Endothelial cell of umbilical vein (primary cell): ENCODE measurements at regions not wholly inside any gene's neighbourhood (a gene's known extent, or its start where the extent isn't known, plus 50 kb on each side); places are given as distances from the start of the nearest gene placed in this dataset.
A peak's percentile ranks its signal among the peaks of the same experiment; 100 is the strongest.

ENCODE experiments used
- BruUV-seq: library from RNA; stranded (reverse); fragments of 400-500 nt; replicated peaks from 2 replicates; lab custom pipeline; 2021; lab: Mats Ljungman, UMichigan
- CTCF ChIA-PET: fragments of 300-600, 350-600 bp; sonication (Branson Sonifier 250); formaldehyde crosslinking; loops from one replicate; lab custom pipeline; 2021; ENCODE audit warnings: antibody characterized with exemption, inconsistent platforms; lab: Charles Lee
- POLR2A ChIA-PET: fragments of 300-600, 350-600 bp; sonication (Branson Sonifier 250); formaldehyde crosslinking; loops from one replicate; lab custom pipeline; 2021; ENCODE audit warnings: antibody characterized with exemption, inconsistent platforms; lab: Charles Lee
- DNase-seq: peaks from one replicate; pipeline ENCODE4 v3.0.0-alpha.2; 2011; ENCODE audit warnings: low read depth, low spot score
- FAIRE-seq: peaks from 2 replicates; lab custom pipeline; 2011; peaks lifted over from hg19 to GRCh38; lab: Jason Lieb, UNC
- H2AFZ ChIP-seq: 2 replicates; pipeline ENCODE4 v1.6.0; 2012; ENCODE audit warnings: low read depth, low read length, control low read depth, inconsistent platforms
- H3K27ac ChIP-seq: 2 replicates; pipeline ENCODE4 v1.5.1; 2011; ENCODE audit warnings: low read depth, mild to moderate bottlenecking, control low read depth, low read length, moderate library complexity; ENCODE audit not compliant: insufficient read depth
- H3K27me3 ChIP-seq, 2 experiments: 2 replicates each; pipeline versions ENCODE4 v1.6.0 to v1.6.1; 2011; ENCODE audit warnings: low read length in 2 of 2, mixed read lengths in 1 of 2; ENCODE audit not compliant: control insufficient read depth in 2 of 2, insufficient read depth in 2 of 2
- H3K36me3 ChIP-seq, 2 experiments: 2 replicates in 1 of 2; 3 replicates in 1 of 2; pipeline ENCODE4 v1.5.1; 2011; ENCODE audit warnings: low read length in 2 of 2, mild to moderate bottlenecking in 1 of 2, moderate library complexity in 1 of 2; ENCODE audit not compliant: control insufficient read depth in 2 of 2, insufficient read depth in 2 of 2; ENCODE audit errors: extremely low read depth in 1 of 2
- H3K4me1 ChIP-seq: 3 replicates; pipeline ENCODE4 v1.5.1; 2011; ENCODE audit warnings: mild to moderate bottlenecking, low read length; ENCODE audit not compliant: control insufficient read depth, insufficient read depth; ENCODE audit errors: extremely low read depth
- H3K4me2 ChIP-seq: 2 replicates; pipeline ENCODE4 v1.6.1; 2011; ENCODE audit warnings: low read length, control low read depth, mixed read lengths; ENCODE audit not compliant: insufficient read depth
- H3K4me3 ChIP-seq, 3 experiments: fragments of 200-600 bp in 1 of 3; sonication (generic), shearing (Covaris generic) in 1 of 3; replicated peaks in 1 of 3; 2 replicates each; pipeline ENCODE4 v1.5.1; 2011 to 2016; ENCODE audit warnings: control low read depth in 3 of 3, low read length in 3 of 3, mild to moderate bottlenecking in 2 of 3, inconsistent platforms in 1 of 3, low read depth in 1 of 3, moderate library complexity in 1 of 3; ENCODE audit not compliant: insufficient read depth in 1 of 3
- H3K79me2 ChIP-seq: 2 replicates; pipeline ENCODE4 v1.6.0; 2012; ENCODE audit warnings: low read length, inconsistent platforms; ENCODE audit not compliant: control insufficient read depth, insufficient read depth
- H3K9ac ChIP-seq: replicated peaks from 2 replicates; pipeline ENCODE3; 2011; ENCODE audit warnings: low read length, control low read depth; ENCODE audit not compliant: insufficient read depth; ENCODE audit errors: extremely low read depth
- H3K9me1 ChIP-seq: replicated peaks from 3 replicates; pipeline ENCODE4 v1.6.0; 2011; ENCODE audit warnings: mild to moderate bottlenecking, low read length; ENCODE audit not compliant: control insufficient read depth, insufficient read depth; ENCODE audit errors: extremely low read depth
- H3K9me3 ChIP-seq: replicated peaks from 2 replicates; pipeline ENCODE4 v1.5.1; 2012; ENCODE audit warnings: low read length, inconsistent platforms; ENCODE audit not compliant: control insufficient read depth, insufficient read depth
- H4K20me1 ChIP-seq: replicated peaks from 2 replicates; pipeline ENCODE3; 2011; ENCODE audit warnings: mild to moderate bottlenecking, low read length; ENCODE audit not compliant: control insufficient read depth, insufficient read depth; ENCODE audit errors: extremely low read depth
- EZH2 ChIP-seq: IDR thresholded peaks from 2 replicates; pipeline ENCODE4 v1.6.1; 2012; ENCODE audit warnings: borderline replicate concordance, low read depth, mild to moderate bottlenecking, moderate library complexity, low read length, inconsistent platforms; ENCODE audit not compliant: severe bottlenecking
- FOS ChIP-seq: IDR thresholded peaks from 2 replicates; pipeline ENCODE4 v1.6.1; 2011; ENCODE audit warnings: mild to moderate bottlenecking, low read length, moderate library complexity, borderline replicate concordance; ENCODE audit not compliant: insufficient read depth
- GATA2 ChIP-seq: IDR thresholded peaks from 2 replicates; pipeline ENCODE4 v1.7.0; 2011; ENCODE audit warnings: low read depth, mild to moderate bottlenecking, moderate library complexity, mixed read lengths, low read length; ENCODE audit not compliant: insufficient read length, insufficient read depth
- JUN ChIP-seq: IDR thresholded peaks from 2 replicates; pipeline ENCODE4 v1.6.1; 2011; ENCODE audit warnings: borderline replicate concordance, low read depth; ENCODE audit not compliant: insufficient read length, insufficient read depth
- MYC ChIP-seq: IDR thresholded peaks from one replicate; pipeline ENCODE4 v1.6.1; 2011; ENCODE audit warnings: mild to moderate bottlenecking, low read depth, low read length
- POLR2A ChIP-seq: IDR thresholded peaks from 2 replicates; pipeline ENCODE4 v1.6.1; 2012; ENCODE audit warnings: low read depth, mild to moderate bottlenecking, control low read depth, low read length
- POLR2AphosphoS5 ChIP-seq: IDR thresholded peaks from 2 replicates; pipeline ENCODE4 v1.6.1; 2012; ENCODE audit warnings: low read depth, mild to moderate bottlenecking, control low read depth, low read length, moderate library complexity; ENCODE audit not compliant: insufficient read depth
- dilution Hi-C: fragments of 300-500 bp; cut with MboI; formaldehyde crosslinking; loops from one replicate; pipeline ENCODE4 v1.15.0; 2019; ENCODE audit warnings: low sequenced_read_pairs; ENCODE audit not compliant: extremely low pct_ligation_motif_present
- intact Hi-C: fragments of 100-400 bp; cut with micrococcal nuclease; formaldehyde crosslinking; loops from one replicate; pipeline ENCODE4 v1.10.0; 2022
- TF ChIP-seq, protein P1 (sequence below): IDR thresholded peaks from 2 replicates; pipeline ENCODE4 v1.6.1; 2011; ENCODE audit not compliant: insufficient read depth, insufficient read length
- TF ChIP-seq, protein P2 (sequence below), 2 donors: IDR thresholded peaks; 1 replicate in 1 of 2; 2 replicates in 1 of 2; pipeline ENCODE4 v1.5.1; 2011; ENCODE audit warnings: low read length in 2 of 2, mild to moderate bottlenecking in 2 of 2, moderate library complexity in 2 of 2, control low read depth in 1 of 2, inconsistent platforms in 1 of 2, low read depth in 1 of 2; ENCODE audit not compliant: insufficient read depth in 1 of 2; ENCODE audit errors: extremely low read depth in 1 of 2

GRCh38 chr16:58862334-58863021 lies 128.4 kb upstream of the GOT2 start:
- CTCF ChIA-PET: interaction anchor here (1.1 kb wide), 1 partner anchor 19 kb away, joined by 3 read pairs; no protein-coding TSS in a partner anchor
- FAIRE-seq (peak; percentile 37), DNase-seq (no peak)
- H3K36me3 ChIP-seq: no peaks in the 10 kb centered on the region
- dilution Hi-C loops: no loop called here
- no peak overlapping the region for H2AFZ ChIP-seq
- POLR2A ChIA-PET: no interaction called here
- H3K27me3 ChIP-seq: no peaks in the 10 kb centered on the region
- H4K20me1 ChIP-seq: no peaks in the 10 kb centered on the region
- no peak overlapping the region for H3K4me3 ChIP-seq
- no peaks in the 10 kb centered on the region for H3K4me1 ChIP-seq
- BruUV-seq: no TSS peak
- H3K9me3 ChIP-seq: no peaks in the 10 kb centered on the region
- H3K4me2 ChIP-seq: no peak overlapping the region
- no peaks in the 10 kb centered on the region for H3K9me1 ChIP-seq
- H3K27ac ChIP-seq: no peak overlapping the region
- TF ChIP-seq EZH2 (no peak), GATA2 (no peak), POLR2AphosphoS5 (no peak), MYC (no peak), FOS (no peak), JUN (no peak), POLR2A (no peak)
- TF ChIP-seq, protein P1, sequence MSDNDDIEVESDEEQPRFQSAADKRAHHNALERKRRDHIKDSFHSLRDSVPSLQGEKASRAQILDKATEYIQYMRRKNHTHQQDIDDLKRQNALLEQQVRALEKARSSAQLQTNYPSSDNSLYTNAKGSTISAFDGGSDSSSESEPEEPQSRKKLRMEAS: no peak
- TF ChIP-seq, protein P2, sequence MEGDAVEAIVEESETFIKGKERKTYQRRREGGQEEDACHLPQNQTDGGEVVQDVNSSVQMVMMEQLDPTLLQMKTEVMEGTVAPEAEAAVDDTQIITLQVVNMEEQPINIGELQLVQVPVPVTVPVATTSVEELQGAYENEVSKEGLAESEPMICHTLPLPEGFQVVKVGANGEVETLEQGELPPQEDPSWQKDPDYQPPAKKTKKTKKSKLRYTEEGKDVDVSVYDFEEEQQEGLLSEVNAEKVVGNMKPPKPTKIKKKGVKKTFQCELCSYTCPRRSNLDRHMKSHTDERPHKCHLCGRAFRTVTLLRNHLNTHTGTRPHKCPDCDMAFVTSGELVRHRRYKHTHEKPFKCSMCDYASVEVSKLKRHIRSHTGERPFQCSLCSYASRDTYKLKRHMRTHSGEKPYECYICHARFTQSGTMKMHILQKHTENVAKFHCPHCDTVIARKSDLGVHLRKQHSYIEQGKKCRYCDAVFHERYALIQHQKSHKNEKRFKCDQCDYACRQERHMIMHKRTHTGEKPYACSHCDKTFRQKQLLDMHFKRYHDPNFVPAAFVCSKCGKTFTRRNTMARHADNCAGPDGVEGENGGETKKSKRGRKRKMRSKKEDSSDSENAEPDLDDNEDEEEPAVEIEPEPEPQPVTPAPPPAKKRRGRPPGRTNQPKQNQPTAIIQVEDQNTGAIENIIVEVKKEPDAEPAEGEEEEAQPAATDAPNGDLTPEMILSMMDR (IDR thresholded peaks at IDR 0.05; ENCODE audit: extremely low read depth in 1 of 2, insufficient read depth in 1 of 2, low read depth in 1 of 2, low read length in 2 of 2): no peak
- H3K79me2 ChIP-seq: no peaks in the 10 kb centered on the region
- H3K9ac ChIP-seq: no peak overlapping the region
- intact Hi-C loops: no loop called here
